H1 (cell line): ENCODE measurements at regions not wholly inside any gene's neighbourhood (a gene's known extent, or its start where the extent isn't known, plus 50 kb on each side); places are given as distances from the start of the nearest gene placed in this dataset.

Source experiments
- ASH2L ChIP-seq: fragments of 200-600, 300-600 bp; sonication (generic); IDR thresholded peaks from one replicate; pipeline ENCODE4 v1.7.1; 2017; ENCODE audit warnings: low read length
- EGR1 ChIP-seq: IDR thresholded peaks from 2 replicates; pipeline ENCODE4 v1.6.1; 2011; ENCODE audit warnings: low read depth, low read length, borderline replicate concordance
- EZH2 ChIP-seq: fragments of 200-600 bp; sonication (generic); IDR thresholded peaks from 2 replicates; pipeline ENCODE4 v1.7.1; 2012; ENCODE audit warnings: low read depth, mild to moderate bottlenecking, moderate library complexity, low read length, inconsistent platforms; ENCODE audit not compliant: severe bottlenecking
- NRF1 ChIP-seq: IDR thresholded peaks from 2 replicates; pipeline ENCODE4 v1.6.1; 2011; ENCODE audit warnings: mild to moderate bottlenecking, low read depth, low read length, improper control_type of control experiment
- RAD21 ChIP-seq, 2 experiments: IDR thresholded peaks in 1 of 2; conservative IDR thresholded peaks in 1 of 2; 2 replicates each; pipeline ENCODE4 v1.6.1; 2011; ENCODE audit warnings: low read depth in 2 of 2, low read length in 2 of 2, improper control_type of control experiment in 1 of 2, inconsistent platforms in 1 of 2, mild to moderate bottlenecking in 1 of 2, moderate library complexity in 1 of 2
- SIX5 ChIP-seq: IDR thresholded peaks from 2 replicates; pipeline ENCODE4 v1.6.1; 2011; ENCODE audit warnings: mild to moderate bottlenecking, low read depth, low read length
- TF ChIP-seq, protein P1 (sequence below), 3 experiments: IDR thresholded peaks; 1 replicate in 2 of 3; 2 replicates in 1 of 3; pipeline versions ENCODE4 v1.5.1 to v1.6.1; 2011; ENCODE audit warnings: low read length in 3 of 3, mild to moderate bottlenecking in 3 of 3, inconsistent platforms in 2 of 3, low read depth in 1 of 3, moderate library complexity in 1 of 3; ENCODE audit not compliant: insufficient read depth in 1 of 3; ENCODE audit errors: control extremely low read depth in 1 of 3

DNA sequence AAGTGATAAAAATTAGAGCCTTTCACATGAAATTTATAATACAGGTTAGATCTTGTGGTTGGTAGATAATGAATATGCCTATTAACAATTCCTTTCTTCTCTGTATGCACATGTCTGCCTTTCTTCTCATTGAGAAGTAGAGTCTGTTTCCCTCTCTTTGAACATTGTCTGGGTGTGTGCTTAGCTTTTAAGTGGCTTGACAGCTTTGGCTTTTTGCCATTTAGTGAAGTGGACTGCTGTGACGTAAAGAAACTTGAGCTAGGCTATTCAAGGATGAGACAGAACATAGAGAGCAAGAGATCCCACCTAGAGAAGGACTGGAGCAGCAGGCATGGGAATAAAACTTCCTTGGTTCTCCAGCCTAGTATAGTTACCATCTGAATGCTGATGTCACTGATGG is 996.7 kb upstream of the CELF2 start:
- TF ChIP-seq, protein P1, sequence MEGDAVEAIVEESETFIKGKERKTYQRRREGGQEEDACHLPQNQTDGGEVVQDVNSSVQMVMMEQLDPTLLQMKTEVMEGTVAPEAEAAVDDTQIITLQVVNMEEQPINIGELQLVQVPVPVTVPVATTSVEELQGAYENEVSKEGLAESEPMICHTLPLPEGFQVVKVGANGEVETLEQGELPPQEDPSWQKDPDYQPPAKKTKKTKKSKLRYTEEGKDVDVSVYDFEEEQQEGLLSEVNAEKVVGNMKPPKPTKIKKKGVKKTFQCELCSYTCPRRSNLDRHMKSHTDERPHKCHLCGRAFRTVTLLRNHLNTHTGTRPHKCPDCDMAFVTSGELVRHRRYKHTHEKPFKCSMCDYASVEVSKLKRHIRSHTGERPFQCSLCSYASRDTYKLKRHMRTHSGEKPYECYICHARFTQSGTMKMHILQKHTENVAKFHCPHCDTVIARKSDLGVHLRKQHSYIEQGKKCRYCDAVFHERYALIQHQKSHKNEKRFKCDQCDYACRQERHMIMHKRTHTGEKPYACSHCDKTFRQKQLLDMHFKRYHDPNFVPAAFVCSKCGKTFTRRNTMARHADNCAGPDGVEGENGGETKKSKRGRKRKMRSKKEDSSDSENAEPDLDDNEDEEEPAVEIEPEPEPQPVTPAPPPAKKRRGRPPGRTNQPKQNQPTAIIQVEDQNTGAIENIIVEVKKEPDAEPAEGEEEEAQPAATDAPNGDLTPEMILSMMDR (IDR thresholded peaks at IDR 0.05; ENCODE audit: control extremely low read depth in 1 of 3, insufficient read depth in 1 of 3, low read depth in 1 of 3, low read length in 3 of 3): no peak
- TF ChIP-seq EZH2: no peak
- TF ChIP-seq RAD21 (IDR thresholded peaks at IDR 0.05 in 1 of 2, conservative IDR thresholded peaks at IDR 0.05 in 1 of 2; ENCODE audit: low read depth in 2 of 2, low read length in 2 of 2): no peak
- TF ChIP-seq EGR1: no peak
- TF ChIP-seq SIX5: no peak
- no peak for TF ChIP-seq NRF1
- no peak for TF ChIP-seq ASH2L
